SK-N-SH (cell line): ENCODE measurements at regions not wholly inside any gene's neighbourhood (a gene's known extent, or its start where the extent isn't known, plus 50 kb on each side); places are given as distances from the start of the nearest gene placed in this dataset.

Source experiments
- CTCF ChIA-PET: fragments of 300-600, 350-600 bp; formaldehyde crosslinking; extraction: SDS; loops from one replicate; lab custom pipeline; 2021; lab: Yijun Ruan, JAX
- POLR2A ChIA-PET: fragments of 350-600 bp; sonication (Branson Sonifier 250); formaldehyde crosslinking; extraction: SDS; loops from one replicate; lab custom pipeline; 2020; ENCODE audit warnings: antibody characterized with exemption, inconsistent platforms; lab: Yijun Ruan, JAX
- DNase-seq: peaks from one replicate; pipeline ENCODE4 v3.0.0; 2012
- H2AFZ ChIP-seq: fragments of 200-600 bp; sonication (generic); 2 replicates; pipeline ENCODE4 v1.8.1; 2016; ENCODE audit warnings: antibody characterized with exemption, mild to moderate bottlenecking, low read depth
- H3F3A ChIP-seq: fragments of 200-600 bp; sonication (generic); replicated peaks from 2 replicates; pipeline ENCODE3; 2016; ENCODE audit warnings: antibody characterized with exemption, mild to moderate bottlenecking; ENCODE audit not compliant: insufficient read depth
- H3K27ac ChIP-seq, 2 experiments: fragments of 200-500 bp in 1 of 2; fragments of 200-600 bp in 1 of 2; sonication (Bioruptor generic) in 1 of 2; sonication (generic), shearing (Covaris generic) in 1 of 2; 2 replicates each; pipeline versions ENCODE4 v1.5.1 to v1.6.1; 2014 to 2016; ENCODE audit warnings: low read depth in 2 of 2, inconsistent platforms in 1 of 2, low read length in 1 of 2, mild to moderate bottlenecking in 1 of 2, mixed read lengths in 1 of 2
- H3K27me3 ChIP-seq: fragments of 200-600 bp; sonication (generic), shearing (Covaris generic); 2 replicates; pipeline ENCODE4 v1.6.1; 2016; ENCODE audit warnings: mixed run types; ENCODE audit not compliant: insufficient read depth
- H3K36me3 ChIP-seq, 2 experiments: fragments of 200-500 bp in 1 of 2; fragments of 200-600 bp in 1 of 2; sonication (Bioruptor generic) in 1 of 2; sonication (generic) in 1 of 2; replicated peaks in 1 of 2; 2 replicates each; pipeline versions ENCODE3 to v1.5.1; 2014 to 2016; ENCODE audit warnings: low read length in 1 of 2, mild to moderate bottlenecking in 1 of 2; ENCODE audit not compliant: insufficient read depth in 2 of 2, control insufficient read depth in 1 of 2
- H3K4me1 ChIP-seq, 2 experiments: fragments of 200-500 bp in 1 of 2; fragments of 200-600 bp in 1 of 2; sonication (Bioruptor generic) in 1 of 2; sonication (generic), shearing (Covaris generic) in 1 of 2; 2 replicates each; pipeline versions ENCODE4 v1.5.1 to v1.6.1; 2014 to 2016; ENCODE audit warnings: low read depth in 1 of 2, low read length in 1 of 2, mixed run types in 1 of 2; ENCODE audit not compliant: insufficient read depth in 2 of 2, control insufficient read depth in 1 of 2
- H3K4me2 ChIP-seq: fragments of 200-600 bp; sonication (generic), shearing (Covaris generic); 2 replicates; pipeline ENCODE4 v1.6.1; 2017; ENCODE audit warnings: mixed run types
- H3K4me3 ChIP-seq, 2 experiments: fragments of 200-500 bp in 1 of 2; fragments of 200-600 bp in 1 of 2; sonication (Bioruptor generic) in 1 of 2; sonication (generic), shearing (Covaris generic) in 1 of 2; 2 replicates each; pipeline versions ENCODE4 v1.5.1 to v1.8.1; 2014 to 2016; ENCODE audit warnings: low read depth in 2 of 2, inconsistent platforms in 1 of 2, low read length in 1 of 2, mild to moderate bottlenecking in 1 of 2, mixed read lengths in 1 of 2, moderate library complexity in 1 of 2
- H3K79me2 ChIP-seq: fragments of 200-600 bp; sonication (generic); 2 replicates; pipeline ENCODE4 v1.8.1; 2017; ENCODE audit warnings: mild to moderate bottlenecking; ENCODE audit not compliant: insufficient read depth
- H3K9ac ChIP-seq: fragments of 200-600 bp; sonication (generic); 2 replicates; pipeline ENCODE4 v1.6.1; 2017; ENCODE audit warnings: mixed run types
- H3K9me2 ChIP-seq: fragments of 200-600 bp; sonication (generic); 2 replicates; pipeline ENCODE4 v1.6.1; 2017; ENCODE audit warnings: mixed run types
- H3K9me3 ChIP-seq: fragments of 200-600 bp; sonication (generic); 2 replicates; pipeline ENCODE4 v1.6.1; 2017; ENCODE audit warnings: mixed run types, mild to moderate bottlenecking, moderate library complexity
- H4K20me1 ChIP-seq: fragments of 200-600 bp; sonication (generic); 2 replicates; pipeline ENCODE4 v1.6.1; 2017; ENCODE audit warnings: mild to moderate bottlenecking, mixed run types; ENCODE audit not compliant: insufficient read depth
- CHD2 ChIP-seq: fragments of 150-350 bp; IDR thresholded peaks from 2 replicates; pipeline ENCODE4 v1.6.1; 2018; ENCODE audit warnings: low read length; ENCODE audit not compliant: partially characterized antibody
- EP300 ChIP-seq, 2 experiments: IDR thresholded peaks; 2 replicates each; pipeline versions ENCODE4 v1.4.0 to v1.6.1; 2012; ENCODE audit warnings: borderline replicate concordance in 1 of 2, low read depth in 1 of 2, low read length in 1 of 2
- EZH2phosphoT487 ChIP-seq: fragments of 200-600 bp; sonication (generic); IDR thresholded peaks from 2 replicates; pipeline ENCODE4 v1.6.1; 2017; ENCODE audit warnings: low read depth, mixed run types, mild to moderate bottlenecking, antibody characterized with exemption, moderate library complexity, borderline replicate concordance
- FOSL2 ChIP-seq: IDR thresholded peaks from 2 replicates; pipeline ENCODE4 v1.4.0; 2012; ENCODE audit warnings: low read depth, mild to moderate bottlenecking, moderate library complexity, borderline replicate concordance
- FOXJ3 ChIP-seq: sonication (generic); formaldehyde crosslinking; IDR thresholded peaks from 2 replicates; pipeline ENCODE4 v1.5.1; 2020; ENCODE audit warnings: mild to moderate bottlenecking, missing genetic modification reagents
- FOXM1 ChIP-seq: IDR thresholded peaks from 2 replicates; pipeline ENCODE4 v1.4.0; 2012; ENCODE audit warnings: low read depth, mild to moderate bottlenecking
- GABPA ChIP-seq: IDR thresholded peaks from 2 replicates; pipeline ENCODE4 v1.4.0; 2012; ENCODE audit warnings: low read depth, mild to moderate bottlenecking
- JUND ChIP-seq: IDR thresholded peaks from 2 replicates; pipeline ENCODE4 v1.4.0; 2012
- MXI1 ChIP-seq: IDR thresholded peaks from 2 replicates; pipeline ENCODE4 v1.6.1; 2012; ENCODE audit warnings: mild to moderate bottlenecking, low read depth, low read length, improper control_type of control experiment
- NRF1 ChIP-seq: IDR thresholded peaks from 2 replicates; pipeline ENCODE4 v1.6.1; 2012; ENCODE audit warnings: low read depth, mild to moderate bottlenecking, low read length
- PBX3 ChIP-seq: IDR thresholded peaks from 2 replicates; pipeline ENCODE4; 2012
- RFX5 ChIP-seq: IDR thresholded peaks from 2 replicates; pipeline ENCODE4 v1.6.1; 2012; ENCODE audit warnings: mild to moderate bottlenecking, improper control_type of control experiment, low read length
- SMC3 ChIP-seq: IDR thresholded peaks from 2 replicates; pipeline ENCODE4 v1.6.1; 2012; ENCODE audit warnings: low read depth, low read length, improper control_type of control experiment
- TAF1 ChIP-seq: IDR thresholded peaks from 2 replicates; pipeline ENCODE4 v1.6.1; 2012; ENCODE audit warnings: low read depth, mild to moderate bottlenecking, low read length, moderate library complexity, borderline replicate concordance
- TCF12 ChIP-seq: IDR thresholded peaks from 2 replicates; pipeline ENCODE4 v1.4.0; 2012
- USF2 ChIP-seq: fragments of 150-350 bp; IDR thresholded peaks from 2 replicates; pipeline ENCODE4 v1.6.1; 2017; ENCODE audit warnings: antibody characterized with exemption, low read length, low read depth, borderline replicate concordance
- YY1 ChIP-seq: IDR thresholded peaks from 2 replicates; pipeline ENCODE4 v1.4.0; 2012; ENCODE audit warnings: low read depth, mild to moderate bottlenecking
- ZBTB33 ChIP-seq: IDR thresholded peaks from 2 replicates; pipeline ENCODE4 v1.4.0; 2012; ENCODE audit warnings: low read depth, borderline replicate concordance
- WGBS: methylation state at CpG from one replicate; pipeline ENCODE4 v1.1.6; 2017; ENCODE audit warnings: low lambda C conversion rate; 5-methylcytosine and 5-hydroxymethylcytosine counted together
- TF ChIP-seq, protein P1 (sequence below): IDR thresholded peaks from 2 replicates; pipeline ENCODE4 v1.4.0; 2012; ENCODE audit warnings: low read depth
- TF ChIP-seq, protein P2 (sequence below): fragments of 200-600 bp; sonication (generic); IDR thresholded peaks from 2 replicates; pipeline ENCODE4 v1.6.1; 2017; ENCODE audit warnings: antibody characterized with exemption, mild to moderate bottlenecking, moderate library complexity

DNA sequence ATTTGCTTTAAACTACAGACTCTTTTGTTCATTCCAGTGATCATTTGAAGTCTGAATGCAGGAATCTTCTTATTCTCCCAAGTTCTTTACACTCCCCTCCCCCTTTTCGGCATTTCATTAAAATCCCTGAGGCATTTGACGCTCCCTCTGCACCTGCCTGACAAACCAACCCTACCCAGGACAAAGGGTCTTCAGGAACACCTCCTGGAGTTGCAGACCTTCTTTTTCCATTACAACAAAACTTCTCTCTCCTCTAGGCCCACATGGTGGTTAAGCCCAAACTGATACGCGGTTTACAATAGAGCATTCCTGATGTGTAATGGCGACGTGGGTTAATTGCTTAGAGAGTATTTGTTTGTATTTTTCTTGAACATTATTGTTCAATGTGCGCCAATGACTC, 367.4 kb downstream of the FBXO15 start:
- Histone ChIP-seq H3K9me3 (no peaks in the 10 kb centered on the region), H3K9me2 (no peaks in the 10 kb centered on the region), H3K27me3 (peaks cover 23% of the 10 kb centered on the region; the same call in 1 of the 2 replicates), H3K4me1 (no peaks in the 10 kb centered on the region; a peak in 1 of 4 replicates), H3K4me3 (no peak overlapping the region), H3K79me2 (no peaks in the 10 kb centered on the region), H3F3A (no peaks in the 10 kb centered on the region), H3K36me3 (no peaks in the 10 kb centered on the region), H3K4me2 (no peak overlapping the region), H3K27ac (no peak overlapping the region), H3K9ac (no peak overlapping the region), H4K20me1 (no peaks in the 10 kb centered on the region), H2AFZ (no peak overlapping the region)
- ChIA-PET POLR2A (no interaction called here), CTCF (no interaction called here)
- TF ChIP-seq MXI1: no peak
- no peak for TF ChIP-seq PBX3
- no peak for TF ChIP-seq EP300 (IDR thresholded peaks at IDR 0.05; ENCODE audit: borderline replicate concordance in 1 of 2, low read depth in 1 of 2, low read length in 1 of 2)
- no peak for TF ChIP-seq JUND
- TF ChIP-seq, protein P1, sequence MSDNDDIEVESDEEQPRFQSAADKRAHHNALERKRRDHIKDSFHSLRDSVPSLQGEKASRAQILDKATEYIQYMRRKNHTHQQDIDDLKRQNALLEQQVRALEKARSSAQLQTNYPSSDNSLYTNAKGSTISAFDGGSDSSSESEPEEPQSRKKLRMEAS: no peak
- TF ChIP-seq TCF12: no peak
- TF ChIP-seq, protein P2, sequence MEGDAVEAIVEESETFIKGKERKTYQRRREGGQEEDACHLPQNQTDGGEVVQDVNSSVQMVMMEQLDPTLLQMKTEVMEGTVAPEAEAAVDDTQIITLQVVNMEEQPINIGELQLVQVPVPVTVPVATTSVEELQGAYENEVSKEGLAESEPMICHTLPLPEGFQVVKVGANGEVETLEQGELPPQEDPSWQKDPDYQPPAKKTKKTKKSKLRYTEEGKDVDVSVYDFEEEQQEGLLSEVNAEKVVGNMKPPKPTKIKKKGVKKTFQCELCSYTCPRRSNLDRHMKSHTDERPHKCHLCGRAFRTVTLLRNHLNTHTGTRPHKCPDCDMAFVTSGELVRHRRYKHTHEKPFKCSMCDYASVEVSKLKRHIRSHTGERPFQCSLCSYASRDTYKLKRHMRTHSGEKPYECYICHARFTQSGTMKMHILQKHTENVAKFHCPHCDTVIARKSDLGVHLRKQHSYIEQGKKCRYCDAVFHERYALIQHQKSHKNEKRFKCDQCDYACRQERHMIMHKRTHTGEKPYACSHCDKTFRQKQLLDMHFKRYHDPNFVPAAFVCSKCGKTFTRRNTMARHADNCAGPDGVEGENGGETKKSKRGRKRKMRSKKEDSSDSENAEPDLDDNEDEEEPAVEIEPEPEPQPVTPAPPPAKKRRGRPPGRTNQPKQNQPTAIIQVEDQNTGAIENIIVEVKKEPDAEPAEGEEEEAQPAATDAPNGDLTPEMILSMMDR: no peak
- no peak for TF ChIP-seq RFX5
- no peak for TF ChIP-seq ZBTB33
- TF ChIP-seq NRF1: no peak
- no peak for TF ChIP-seq FOSL2
- no peak for TF ChIP-seq SMC3
- TF ChIP-seq YY1: no peak
- WGBS: 15% methylated on average over 7 of the region's 7 CpGs
- no peak for DNase-seq

DNA sequence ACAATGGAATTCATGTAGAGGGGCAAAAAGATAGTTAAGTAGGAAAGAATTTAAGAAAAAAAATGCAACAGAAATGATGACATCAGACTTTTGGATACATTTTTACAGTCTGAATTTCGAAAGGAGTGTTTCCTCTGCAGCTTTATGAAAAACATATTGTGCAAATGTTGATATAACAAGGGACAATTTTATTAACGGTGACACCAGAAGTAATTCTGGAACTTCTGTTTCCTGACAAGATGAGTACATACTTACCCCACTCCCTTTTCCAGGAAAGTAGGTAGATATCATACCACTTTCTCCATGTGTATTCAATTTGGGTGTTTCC, 369.6 kb downstream of the FBXO15 start:
- Histone ChIP-seq H2AFZ (no peak overlapping the region), H3K36me3 (no peaks in the 10 kb centered on the region), H3K4me1 (no peaks in the 10 kb centered on the region; a peak in 1 of 4 replicates), H3K9me3 (no peaks in the 10 kb centered on the region), H3K27ac (peak overlapping the region; percentile 8 to 60; a peak in 2 of 4 replicates), H3K9ac (no peak overlapping the region), H3K4me3 (no peak overlapping the region), H4K20me1 (no peaks in the 10 kb centered on the region), H3K79me2 (no peaks in the 10 kb centered on the region), H3F3A (no peaks in the 10 kb centered on the region), H3K9me2 (no peaks in the 10 kb centered on the region), H3K27me3 (peaks cover 14% of the 10 kb centered on the region; the same call in 1 of the 2 replicates), H3K4me2 (no peak overlapping the region)
- DNase-seq: no peak
- ChIA-PET POLR2A (no interaction called here), CTCF (no interaction called here)
- 4% methylated on average over 2 of the region's 2 CpGs for WGBS
- TF ChIP-seq TCF12 (peak; percentile 74), YY1 (no peak), CHD2 (no peak), EZH2phosphoT487 (no peak), FOXJ3 (CRISPR knock-in tag) (no peak), GABPA (no peak), FOXM1 (no peak), NRF1 (no peak), TAF1 (no peak), USF2 (no peak)
- TF ChIP-seq, protein P1: no peak
